Epithelial cell of esophagus (primary cell): ENCODE measurements at regions not wholly inside any gene's neighbourhood (a gene's known extent, or its start where the extent isn't known, plus 50 kb on each side); places are given as distances from the start of the nearest gene placed in this dataset.
A peak's percentile ranks its signal among the peaks of the same experiment; 100 is the strongest.
"Not testable (repeated sequence)": the region's sequence is repeated elsewhere in the genome, so short reads cannot be mapped to it uniquely, and the experiment has no call there.

Source experiments
- DNase-seq: peaks from one replicate; pipeline ENCODE4 v3.0.0; 2010; ENCODE audit warnings: low read depth
- H3K4me3 ChIP-seq: 2 replicates; pipeline ENCODE4 v1.5.1; 2011; ENCODE audit warnings: mild to moderate bottlenecking, low read length, control low read depth
- TF ChIP-seq, protein P1 (sequence below): IDR thresholded peaks from 2 replicates; pipeline ENCODE4 v1.5.1; 2011; ENCODE audit warnings: low read depth, mild to moderate bottlenecking, low read length, control low read depth, inconsistent platforms; ENCODE audit not compliant: insufficient read depth; ENCODE audit errors: missing control alignments

DNA sequence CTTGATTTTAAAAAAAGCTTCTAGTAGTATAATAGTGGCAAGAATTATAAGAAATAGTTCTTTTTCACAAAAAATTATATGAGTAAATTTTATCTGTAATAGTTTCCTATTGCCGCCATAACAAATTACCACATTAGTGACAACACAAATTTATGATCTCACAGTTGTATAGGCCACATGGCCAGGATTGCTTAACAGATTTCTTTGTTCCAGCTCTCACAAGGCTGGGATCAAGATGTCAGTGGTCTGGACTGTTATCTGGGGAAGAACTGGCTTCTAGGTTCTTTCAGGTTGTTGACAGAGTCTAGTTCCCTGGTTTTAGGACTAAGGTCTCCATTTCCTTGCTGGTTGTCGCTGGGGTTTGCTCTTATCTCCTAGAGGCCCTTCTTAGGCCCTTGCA, 236.4 kb downstream of the USP25 start:
- no peak overlapping the region for H3K4me3 ChIP-seq
- TF ChIP-seq, protein P1, sequence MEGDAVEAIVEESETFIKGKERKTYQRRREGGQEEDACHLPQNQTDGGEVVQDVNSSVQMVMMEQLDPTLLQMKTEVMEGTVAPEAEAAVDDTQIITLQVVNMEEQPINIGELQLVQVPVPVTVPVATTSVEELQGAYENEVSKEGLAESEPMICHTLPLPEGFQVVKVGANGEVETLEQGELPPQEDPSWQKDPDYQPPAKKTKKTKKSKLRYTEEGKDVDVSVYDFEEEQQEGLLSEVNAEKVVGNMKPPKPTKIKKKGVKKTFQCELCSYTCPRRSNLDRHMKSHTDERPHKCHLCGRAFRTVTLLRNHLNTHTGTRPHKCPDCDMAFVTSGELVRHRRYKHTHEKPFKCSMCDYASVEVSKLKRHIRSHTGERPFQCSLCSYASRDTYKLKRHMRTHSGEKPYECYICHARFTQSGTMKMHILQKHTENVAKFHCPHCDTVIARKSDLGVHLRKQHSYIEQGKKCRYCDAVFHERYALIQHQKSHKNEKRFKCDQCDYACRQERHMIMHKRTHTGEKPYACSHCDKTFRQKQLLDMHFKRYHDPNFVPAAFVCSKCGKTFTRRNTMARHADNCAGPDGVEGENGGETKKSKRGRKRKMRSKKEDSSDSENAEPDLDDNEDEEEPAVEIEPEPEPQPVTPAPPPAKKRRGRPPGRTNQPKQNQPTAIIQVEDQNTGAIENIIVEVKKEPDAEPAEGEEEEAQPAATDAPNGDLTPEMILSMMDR = no peak
- no peak for DNase-seq

DNA sequence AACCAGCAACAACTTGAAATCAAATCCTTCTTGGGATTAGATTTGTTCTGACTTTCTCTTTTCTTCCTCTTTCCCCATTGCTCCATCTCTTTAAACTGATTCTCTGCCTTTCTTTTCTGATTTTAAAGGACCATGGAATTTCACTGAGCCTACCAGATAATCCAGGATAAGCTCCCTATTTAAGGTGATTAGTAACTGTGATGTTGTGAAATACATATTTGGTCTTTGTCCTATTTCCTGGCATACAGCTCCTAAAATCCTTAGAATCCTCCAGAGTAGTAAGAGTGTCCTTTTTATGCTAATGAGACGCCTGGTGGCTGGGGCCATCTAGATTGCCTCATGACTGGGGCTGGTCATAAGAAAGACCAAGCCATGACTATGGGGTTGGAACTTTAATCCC, 236.9 kb downstream of the USP25 start:
- TF ChIP-seq, protein P1 = no peak
- no peak for DNase-seq
- no peak overlapping the region for H3K4me3 ChIP-seq

DNA sequence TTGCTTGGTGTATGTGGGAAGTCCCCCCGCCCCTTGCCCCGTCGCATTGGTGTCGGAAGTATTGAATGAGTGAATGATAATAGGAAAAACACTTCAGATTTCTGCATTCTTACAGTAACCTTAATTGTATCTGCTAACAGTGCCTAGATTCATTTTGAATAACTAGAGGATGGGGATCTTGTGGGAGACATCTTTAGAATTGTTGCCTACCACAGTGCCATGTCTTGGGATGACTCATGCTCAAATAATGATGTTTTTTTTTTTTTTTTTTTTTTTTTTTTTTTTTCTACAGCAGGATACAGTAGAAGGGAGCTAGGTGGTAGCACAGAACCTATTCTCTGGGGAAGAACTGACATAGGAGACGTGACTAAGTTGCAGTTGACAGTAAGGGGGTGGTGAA, 237.9 kb downstream of the USP25 start:
- peak; percentile 27 for DNase-seq
- TF ChIP-seq, protein P1 = no peak
- no peak overlapping the region for H3K4me3 ChIP-seq

DNA sequence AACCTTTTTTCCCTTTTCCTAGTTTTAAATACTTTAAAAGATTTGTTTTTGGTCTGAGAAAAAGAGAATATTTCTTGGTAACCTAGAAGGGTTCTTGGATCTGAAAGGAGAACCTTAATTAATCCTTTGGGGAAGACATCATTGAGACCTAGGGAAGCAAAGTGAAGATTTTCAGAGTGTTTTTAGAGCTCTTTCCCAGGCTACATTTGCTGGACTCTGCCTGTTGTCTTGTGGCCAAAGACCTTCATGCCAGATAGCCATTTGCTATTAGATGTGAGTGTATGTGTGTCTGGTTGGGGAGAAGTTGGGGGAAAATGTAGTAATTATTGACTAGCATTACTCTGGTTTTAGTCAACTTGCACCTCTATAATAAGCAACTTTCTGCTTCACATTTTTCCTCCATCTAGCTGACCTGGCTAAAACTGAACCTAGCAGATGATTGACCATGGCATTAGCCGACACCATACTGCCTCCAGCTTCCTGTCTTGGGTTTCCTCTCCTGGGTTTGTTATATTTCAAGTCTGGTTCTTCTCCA, 239.1 kb downstream of the USP25 start:
- H3K4me3 ChIP-seq = no peak overlapping the region
- TF ChIP-seq, protein P1 = no peak
- no peak for DNase-seq

DNA sequence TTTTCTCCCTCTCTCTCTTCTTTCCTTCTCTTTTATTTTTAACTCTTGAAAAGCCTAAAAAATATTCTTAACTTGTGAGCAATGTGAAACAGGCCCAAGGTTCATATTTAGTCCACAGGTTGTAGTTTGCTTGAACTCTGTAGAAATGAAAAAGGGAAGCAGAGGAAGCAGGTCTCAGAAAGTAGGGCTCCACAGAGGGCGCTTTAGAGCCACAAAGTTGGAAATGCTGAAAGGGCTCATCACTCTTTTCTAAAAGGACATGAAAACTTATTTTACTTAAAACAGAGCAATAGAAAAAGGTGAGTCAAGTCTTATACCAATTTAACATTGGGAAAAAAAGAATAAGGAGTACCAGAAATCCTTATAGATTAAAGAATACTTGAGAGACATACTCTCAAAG, 247.0 kb downstream of the USP25 start:
- DNase-seq = no peak
- TF ChIP-seq, protein P1 = peak; percentile 20
- no peak overlapping the region for H3K4me3 ChIP-seq

DNA sequence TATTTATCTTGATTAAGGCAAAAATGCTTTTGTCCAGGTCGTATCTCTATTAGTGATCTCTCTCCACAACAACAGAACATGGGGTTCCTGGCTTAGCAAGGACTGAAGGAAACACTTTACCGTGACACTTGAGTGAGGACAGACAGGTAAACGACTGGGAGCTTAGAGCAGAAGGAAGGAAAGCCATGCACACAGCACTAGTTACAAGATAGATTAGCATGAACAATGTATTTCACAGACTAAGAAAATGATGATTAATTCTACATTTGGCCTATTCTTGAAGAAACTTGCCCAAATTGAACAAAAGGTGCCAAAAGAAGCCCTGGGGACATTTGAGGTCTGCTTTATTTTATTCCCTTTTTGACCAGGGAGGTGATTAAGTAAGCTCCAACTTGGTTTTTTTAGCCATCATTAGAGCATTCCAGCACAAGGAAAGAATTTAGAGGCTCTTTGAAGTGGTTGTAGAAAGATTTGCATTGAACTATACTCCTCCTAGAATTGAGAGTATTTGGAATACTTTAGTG, 248.5 kb downstream of the USP25 start:
- peak; percentile 4 for DNase-seq
- H3K4me3 ChIP-seq = no peak overlapping the region
- TF ChIP-seq, protein P1 = no peak

DNA sequence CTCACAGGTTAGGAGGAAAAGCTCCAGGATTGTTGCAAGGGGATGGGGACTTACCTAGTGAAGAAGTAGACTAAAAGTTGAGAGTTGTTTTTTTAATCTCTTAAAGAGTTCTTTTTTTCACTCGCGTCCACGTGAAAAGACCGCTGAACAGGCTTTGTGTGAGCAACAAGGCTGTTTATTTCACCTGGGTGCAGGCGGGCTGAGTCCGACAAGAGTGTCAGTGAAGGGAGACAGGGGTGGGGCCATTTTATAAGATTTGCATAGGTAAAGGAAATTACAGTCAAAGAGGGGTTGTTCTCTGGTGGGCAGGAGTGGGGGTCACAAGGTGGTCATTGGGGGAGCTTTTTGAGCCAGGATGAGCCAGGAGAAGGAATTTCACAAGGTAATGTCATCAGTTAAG, 249.7 kb downstream of the USP25 start:
- not testable (repeated sequence) for H3K4me3 ChIP-seq, DNase-seq
